Ascending aorta (tissue), 2 donors: ENCODE measurements at regions not wholly inside any gene's neighbourhood (a gene's known extent, or its start where the extent isn't known, plus 50 kb on each side); places are given as distances from the start of the nearest gene placed in this dataset.

Source experiments
- DNase-seq, 2 donors: peaks; one replicate each; pipeline ENCODE4 v3.0.0-alpha.2; 2019; ENCODE audit warnings: low spot score in 2 of 2
- H3K27ac ChIP-seq, 2 donors: fragments of 200-600 bp; sonication (generic); one replicate each; pipeline ENCODE4 v1.5.1; 2016 to 2017; ENCODE audit warnings: mild to moderate bottlenecking in 1 of 2
- H3K27me3 ChIP-seq: fragments of 200-600 bp; sonication (generic); one replicate; pipeline ENCODE4 v1.5.1; 2017
- H3K36me3 ChIP-seq, 2 donors: fragments of 200-600 bp; sonication (generic); one replicate each; pipeline ENCODE4 v1.5.1; 2016
- H3K4me1 ChIP-seq, 2 donors: fragments of 200-600 bp; sonication (generic); one replicate each; pipeline ENCODE4 v1.5.1; 2016 to 2017; ENCODE audit warnings: mild to moderate bottlenecking in 1 of 2
- H3K4me3 ChIP-seq, 2 donors: fragments of 200-600 bp; sonication (generic); one replicate each; pipeline ENCODE4 v1.5.1; 2016 to 2017; ENCODE audit warnings: mild to moderate bottlenecking in 1 of 2
- H3K9me3 ChIP-seq, 2 donors: fragments of 200-600 bp; sonication (generic); one replicate each; pipeline ENCODE4 v1.5.1; 2016
- intact Hi-C: fragments of 100-400 bp; cut with DNase I; formaldehyde crosslinking; loops from one replicate; pipeline ENCODE4 v1.15.1; 2023
- TF ChIP-seq, protein P1 (sequence below), 3 experiments: fragments of 200-600 bp in 2 of 3; fragments of 450-650 bp in 1 of 3; sonication (generic) in 2 of 3; IDR thresholded peaks; one replicate each; pipeline ENCODE4 v1.5.1; 2016 to 2019; ENCODE audit warnings: antibody characterized with exemption in 3 of 3, mild to moderate bottlenecking in 1 of 3, moderate library complexity in 1 of 3

DNA sequence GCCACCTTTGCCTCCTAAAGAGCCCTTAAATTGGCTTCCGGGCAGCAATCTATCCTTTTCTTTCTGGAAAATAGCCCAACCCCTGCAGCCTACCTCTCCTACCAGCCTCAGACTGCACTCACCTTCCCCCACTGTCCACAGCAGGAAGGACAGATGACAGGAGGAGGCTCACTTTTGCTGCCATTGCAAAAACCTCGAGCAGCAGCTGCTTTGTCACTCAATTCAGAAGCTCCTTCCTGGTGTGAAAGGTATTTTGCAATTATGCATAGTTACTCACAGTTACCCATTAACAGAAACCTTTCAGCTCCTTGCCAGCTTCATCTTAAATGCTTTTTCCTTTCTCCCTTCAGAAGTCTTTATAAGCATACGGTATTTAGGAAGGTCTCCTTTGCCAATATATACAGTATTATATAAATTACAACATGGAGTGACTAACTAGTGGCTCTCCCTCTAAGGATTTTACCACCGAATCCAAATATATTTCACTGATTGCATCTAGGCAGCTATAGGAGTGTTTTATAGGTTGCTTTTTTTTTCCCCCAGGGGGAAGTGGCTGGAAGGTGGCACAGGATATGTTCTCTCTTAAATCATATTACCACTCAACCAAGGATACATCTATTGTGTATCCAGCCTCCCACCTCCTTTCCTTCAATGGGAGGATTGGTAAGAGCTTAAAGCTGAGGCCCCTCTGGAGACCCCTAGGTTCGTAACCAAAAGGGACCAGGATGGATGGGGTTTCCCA lies 142.1 kb upstream of the IPO9 start:
- intact Hi-C loops, result no loop called here
- H3K27ac ChIP-seq, result no peak overlapping the region
- TF ChIP-seq, protein P1, sequence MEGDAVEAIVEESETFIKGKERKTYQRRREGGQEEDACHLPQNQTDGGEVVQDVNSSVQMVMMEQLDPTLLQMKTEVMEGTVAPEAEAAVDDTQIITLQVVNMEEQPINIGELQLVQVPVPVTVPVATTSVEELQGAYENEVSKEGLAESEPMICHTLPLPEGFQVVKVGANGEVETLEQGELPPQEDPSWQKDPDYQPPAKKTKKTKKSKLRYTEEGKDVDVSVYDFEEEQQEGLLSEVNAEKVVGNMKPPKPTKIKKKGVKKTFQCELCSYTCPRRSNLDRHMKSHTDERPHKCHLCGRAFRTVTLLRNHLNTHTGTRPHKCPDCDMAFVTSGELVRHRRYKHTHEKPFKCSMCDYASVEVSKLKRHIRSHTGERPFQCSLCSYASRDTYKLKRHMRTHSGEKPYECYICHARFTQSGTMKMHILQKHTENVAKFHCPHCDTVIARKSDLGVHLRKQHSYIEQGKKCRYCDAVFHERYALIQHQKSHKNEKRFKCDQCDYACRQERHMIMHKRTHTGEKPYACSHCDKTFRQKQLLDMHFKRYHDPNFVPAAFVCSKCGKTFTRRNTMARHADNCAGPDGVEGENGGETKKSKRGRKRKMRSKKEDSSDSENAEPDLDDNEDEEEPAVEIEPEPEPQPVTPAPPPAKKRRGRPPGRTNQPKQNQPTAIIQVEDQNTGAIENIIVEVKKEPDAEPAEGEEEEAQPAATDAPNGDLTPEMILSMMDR (IDR thresholded peaks at IDR 0.05), result no peak
- H3K4me3 ChIP-seq, result no peak overlapping the region
- H3K36me3 ChIP-seq, result no peaks in the 10 kb centered on the region
- H3K27me3 ChIP-seq, result no peaks in the 10 kb centered on the region
- H3K9me3 ChIP-seq, result no peaks in the 10 kb centered on the region
- H3K4me1 ChIP-seq, result no peaks in the 10 kb centered on the region
- DNase-seq, result no peak

DNA sequence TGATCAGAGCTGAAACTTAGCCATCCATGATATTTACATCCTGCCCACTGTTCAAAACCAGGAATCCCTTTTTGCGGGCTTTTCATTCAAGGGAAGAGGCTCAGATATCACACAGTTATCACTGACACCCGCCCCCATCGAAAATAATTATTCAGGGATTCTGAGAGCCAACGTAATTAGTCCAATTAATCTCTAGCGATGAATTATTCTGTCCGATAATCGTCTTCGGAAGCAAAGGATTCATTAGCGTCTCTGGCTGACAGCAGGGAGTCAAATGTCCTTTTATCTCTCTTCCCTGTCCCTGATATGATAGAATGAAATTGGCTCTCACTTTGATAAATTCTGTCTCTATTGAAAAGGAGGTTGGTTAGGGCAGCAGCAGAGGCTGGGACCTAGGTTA lies 140.4 kb upstream of the IPO9 start:
- intact Hi-C loops, result no loop called here

DNA sequence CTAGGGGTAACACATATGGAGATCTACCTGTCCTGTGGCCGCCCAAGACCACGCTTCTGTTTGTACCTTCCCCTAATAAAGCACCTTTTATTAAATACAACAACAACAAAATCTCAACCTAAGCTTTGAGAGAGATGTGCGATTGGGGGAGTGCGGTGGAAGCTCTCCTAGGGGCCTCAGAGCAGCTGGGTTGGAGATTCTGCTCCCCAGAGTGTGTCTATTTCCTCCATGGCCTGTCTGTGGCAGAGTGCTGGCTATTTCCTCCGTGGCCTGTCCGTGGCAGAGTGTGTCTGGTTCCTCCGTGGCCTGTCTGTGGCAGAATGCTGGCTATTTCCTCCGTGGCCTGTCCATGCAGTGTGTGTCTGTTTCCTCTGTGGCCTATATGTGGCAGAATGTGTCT lies 139.3 kb upstream of the IPO9 start:
- DNase-seq, result no peak
- Histone ChIP-seq H3K4me1 (no peaks in the 10 kb centered on the region), H3K36me3 (no peaks in the 10 kb centered on the region), H3K27me3 (no peaks in the 10 kb centered on the region), H3K27ac (no peak overlapping the region), H3K4me3 (no peak overlapping the region), H3K9me3 (no peaks in the 10 kb centered on the region)
- intact Hi-C loops, result loop anchor here (5.0 kb wide), 1 partner anchor 37 kb away; no protein-coding TSS in a partner anchor
- TF ChIP-seq, protein P1 (IDR thresholded peaks at IDR 0.05), result no peak

More for the DNA sequence above, 140.4 kb upstream of the IPO9 start:
- TF ChIP-seq, protein P1 (IDR thresholded peaks at IDR 0.05), result no peak
- Histone ChIP-seq H3K36me3 (no peaks in the 10 kb centered on the region), H3K4me3 (no peak overlapping the region), H3K27ac (no peak overlapping the region), H3K27me3 (no peaks in the 10 kb centered on the region), H3K4me1 (no peaks in the 10 kb centered on the region), H3K9me3 (no peaks in the 10 kb centered on the region)
- no peak for DNase-seq

DNA sequence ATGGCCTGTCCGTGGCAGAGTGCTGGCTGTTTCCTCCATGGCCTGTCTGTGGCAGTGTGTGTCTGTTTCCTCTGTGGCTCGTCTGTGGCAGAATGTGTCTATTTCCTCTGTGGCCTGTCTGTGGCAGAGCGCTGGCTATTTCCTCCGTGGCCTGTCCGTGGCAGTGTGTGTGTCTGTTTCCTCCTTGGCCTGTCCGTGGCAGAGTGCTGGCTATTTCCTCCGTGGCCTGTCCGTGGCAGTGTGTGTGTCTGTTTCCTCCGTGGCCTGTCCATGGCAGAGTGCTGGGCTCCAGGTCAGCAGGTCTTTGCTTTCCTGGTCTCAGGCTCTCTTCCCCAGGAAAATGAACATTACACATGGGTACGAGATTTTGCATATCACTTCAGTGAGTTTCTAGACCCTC lies 138.4 kb upstream of the IPO9 start:
- Histone ChIP-seq H3K27me3 (no peaks in the 10 kb centered on the region), H3K4me3 (no peak overlapping the region), H3K27ac (no peak overlapping the region), H3K36me3 (no peaks in the 10 kb centered on the region), H3K4me1 (peaks cover 4 to 5% of the 10 kb centered on the region in 2 donors), H3K9me3 (no peaks in the 10 kb centered on the region)
- DNase-seq, result no peak
- intact Hi-C loops, result loop anchor here (5.0 kb wide), 1 partner anchor 38 kb away; no protein-coding TSS in a partner anchor
- TF ChIP-seq, protein P1 (IDR thresholded peaks at IDR 0.05), result no peak

DNA sequence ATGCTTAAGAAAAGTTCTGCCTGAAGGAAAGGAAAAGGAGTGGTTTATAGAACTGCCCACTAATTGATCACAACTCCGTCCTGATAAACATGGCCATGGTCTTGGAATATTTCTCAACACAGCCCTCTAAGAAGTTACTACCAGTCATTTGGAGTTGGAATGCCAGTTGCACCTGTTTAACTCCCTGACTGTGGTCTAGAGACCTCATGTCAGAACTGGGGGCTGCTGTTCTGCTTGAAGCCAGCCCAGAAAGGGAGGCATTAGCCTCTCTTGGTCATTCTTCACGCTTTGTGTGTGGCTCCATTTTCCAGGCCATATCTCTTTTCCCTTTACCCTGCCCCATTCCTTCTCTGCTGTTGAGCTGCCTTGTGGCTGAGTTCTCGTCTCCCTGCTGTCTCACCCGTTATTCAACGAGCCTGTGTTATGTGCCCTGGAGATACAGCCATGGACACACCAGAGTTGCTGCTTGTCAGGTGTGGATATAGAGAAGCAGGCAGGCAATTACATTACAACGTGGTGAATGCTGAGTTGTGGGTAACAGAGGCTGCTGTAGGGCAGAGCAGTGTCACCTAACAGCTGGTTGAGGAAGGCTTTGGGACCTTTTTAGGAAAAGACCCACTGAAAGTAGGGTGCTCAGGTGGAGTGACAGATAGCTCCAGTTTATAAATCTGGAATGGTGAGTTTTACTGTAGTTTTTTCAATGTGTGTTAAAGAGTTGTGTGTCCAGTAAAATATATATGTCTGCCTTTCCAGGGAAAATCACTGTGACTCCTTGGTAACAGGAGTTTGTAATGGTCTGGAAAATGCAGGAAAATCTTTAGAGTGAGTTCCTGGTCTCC lies 137.0 kb upstream of the IPO9 start:
- H3K4me1 ChIP-seq, result peaks cover 8 to 16% of the 10 kb centered on the region in 2 donors

More for the DNA sequence above, 137.0 kb upstream of the IPO9 start:
- H3K9me3 ChIP-seq, result no peaks in the 10 kb centered on the region
- no peaks in the 10 kb centered on the region for H3K27me3 ChIP-seq
- H3K36me3 ChIP-seq, result no peaks in the 10 kb centered on the region
- TF ChIP-seq, protein P1 (IDR thresholded peaks at IDR 0.05), result no peak
- intact Hi-C loops, result loop anchor here (5.0 kb wide), 1 partner anchor 40 kb away; no protein-coding TSS in a partner anchor
- H3K27ac ChIP-seq, result no peak overlapping the region
- no peak overlapping the region for H3K4me3 ChIP-seq
- DNase-seq, result no peak
